PC-9 (cell line): ENCODE measurements at regions not wholly inside any gene's neighbourhood (a gene's known extent, or its start where the extent isn't known, plus 50 kb on each side); places are given as distances from the start of the nearest gene placed in this dataset.

Source experiments
- BruUV-seq: library from RNA; stranded (reverse); fragments of 400-500 nt; replicated peaks from 2 replicates; lab custom pipeline; 2021; lab: Mats Ljungman, UMichigan
- CTCF ChIA-PET: fragments of 300-600 bp; sonication (Branson Sonifier 250); formaldehyde crosslinking; loops from one replicate; lab custom pipeline; 2022; ENCODE audit warnings: antibody characterized with exemption; lab: Charles Lee
- POLR2A ChIA-PET: fragments of 300-600 bp; sonication (Branson Sonifier 250); formaldehyde crosslinking; loops from one replicate; lab custom pipeline; 2022; ENCODE audit warnings: antibody characterized with exemption; ENCODE audit not compliant: unreplicated experiment; lab: Charles Lee
- DNase-seq, 2 experiments: peaks; one replicate each; pipeline versions ENCODE4 v3.0.0 to v3.0.0-alpha.2; 2015 to 2022; ENCODE audit warnings: mixed read lengths in 1 of 2
- H2AFZ ChIP-seq: fragments of 200-600 bp; sonication (generic); 2 replicates; pipeline ENCODE4 v1.8.1; 2017; ENCODE audit warnings: antibody characterized with exemption
- H3F3A ChIP-seq: fragments of 200-600 bp; sonication (generic); 2 replicates; pipeline ENCODE4 v1.8.1; 2017; ENCODE audit warnings: antibody characterized with exemption, mild to moderate bottlenecking, low read depth; ENCODE audit not compliant: insufficient read depth
- H3K27ac ChIP-seq: fragments of 200-600 bp; sonication (generic); 2 replicates; pipeline ENCODE4 v1.6.1; 2016; ENCODE audit warnings: mixed run types
- H3K27me3 ChIP-seq: fragments of 200-600 bp; sonication (generic); 2 replicates; pipeline ENCODE4 v1.6.1; 2016; ENCODE audit warnings: low read depth, mixed run types; ENCODE audit not compliant: insufficient read depth
- H3K36me3 ChIP-seq: fragments of 200-600 bp; sonication (generic); 2 replicates; pipeline ENCODE4 v1.6.1; 2016; ENCODE audit warnings: low read depth, mixed run types
- H3K4me1 ChIP-seq: fragments of 200-600 bp; sonication (generic); replicated peaks from 2 replicates; pipeline ENCODE4 v1.6.1; 2016; ENCODE audit warnings: mixed run types; ENCODE audit not compliant: insufficient read depth
- H3K4me2 ChIP-seq: fragments of 200-600 bp; sonication (generic); 2 replicates; pipeline ENCODE4 v1.6.1; 2017; ENCODE audit warnings: mixed run types
- H3K4me3 ChIP-seq: fragments of 200-600 bp; sonication (generic); 2 replicates; pipeline ENCODE4 v1.6.1; 2016; ENCODE audit warnings: mixed run types
- H3K79me2 ChIP-seq: fragments of 200-600 bp; sonication (generic); 2 replicates; pipeline ENCODE4 v1.6.1; 2017; ENCODE audit warnings: low read depth, mixed run types
- H3K9me2 ChIP-seq: fragments of 200-600 bp; sonication (generic); 2 replicates; pipeline ENCODE4 v1.8.1; 2017; ENCODE audit warnings: mild to moderate bottlenecking; ENCODE audit not compliant: insufficient read depth
- H3K9me3 ChIP-seq: fragments of 200-600 bp; sonication (generic); 2 replicates; pipeline ENCODE4 v1.8.1; 2016; ENCODE audit warnings: low read depth; ENCODE audit not compliant: insufficient read depth
- H4K20me1 ChIP-seq: fragments of 200-600 bp; sonication (generic); 2 replicates; pipeline ENCODE4 v1.8.1; 2017; ENCODE audit not compliant: insufficient read depth
- CTCF ChIP-seq: fragments of 200-600 bp; sonication (generic); conservative IDR thresholded peaks from 2 replicates; pipeline ENCODE4 v1.6.1; 2017; ENCODE audit warnings: mixed run types, antibody characterized with exemption, mild to moderate bottlenecking, moderate library complexity
- EZH2 ChIP-seq: fragments of 200-600 bp; sonication (generic); IDR thresholded peaks from 2 replicates; pipeline ENCODE4 v1.8.0; 2017; ENCODE audit warnings: antibody characterized with exemption, low read depth
- intact Hi-C: fragments of 100-400 bp; cut with micrococcal nuclease; formaldehyde crosslinking; loops from one replicate; pipeline ENCODE4 v1.10.0; 2022; ENCODE audit not compliant: unreplicated experiment

DNA sequence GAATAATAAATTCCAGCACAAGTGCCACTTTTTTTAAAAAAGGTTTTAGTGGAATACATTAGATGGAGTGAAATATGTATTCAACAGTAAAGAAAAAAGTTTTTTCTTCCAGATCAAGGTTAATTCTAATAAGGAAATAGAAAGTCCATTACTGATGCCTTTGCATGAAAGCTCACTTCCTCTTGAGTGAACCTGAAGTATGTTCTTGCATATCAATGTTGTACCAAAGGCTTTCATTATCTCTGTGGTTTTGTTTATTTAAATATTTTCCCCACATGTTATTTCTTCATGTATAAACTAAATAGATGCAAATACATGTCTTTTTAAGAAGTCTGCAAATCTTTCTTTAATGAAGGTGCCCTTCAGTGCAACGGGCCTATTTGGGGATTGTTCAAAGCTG lies 307.9 kb downstream of the C4orf33 start:
- Histone ChIP-seq H4K20me1 (no peaks in the 10 kb centered on the region), H3K9me2 (no peaks in the 10 kb centered on the region), H3K4me1 (no peaks in the 10 kb centered on the region), H3K27ac (no peak overlapping the region), H2AFZ (no peak overlapping the region), H3F3A (no peaks in the 10 kb centered on the region), H3K9me3 (no peaks in the 10 kb centered on the region), H3K79me2 (no peaks in the 10 kb centered on the region), H3K4me3 (no peak overlapping the region), H3K4me2 (no peak overlapping the region), H3K36me3 (no peaks in the 10 kb centered on the region), H3K27me3 (no peaks in the 10 kb centered on the region)
- intact Hi-C loops: no loop called here
- no TSS peak for BruUV-seq
- TF ChIP-seq CTCF: no peak
- no peak for TF ChIP-seq EZH2
- ChIA-PET CTCF (no interaction called here), POLR2A (no interaction called here)
- no peak for DNase-seq

GRCh38 chr4:129410115-129410514 lies 314.2 kb downstream of the C4orf33 start:
- Histone ChIP-seq H3K36me3 (no peaks in the 10 kb centered on the region), H3K4me2 (no peak overlapping the region), H3K4me1 (no peaks in the 10 kb centered on the region), H3K4me3 (no peak overlapping the region), H3F3A (no peaks in the 10 kb centered on the region), H3K27me3 (no peaks in the 10 kb centered on the region), H2AFZ (no peak overlapping the region), H3K27ac (no peak overlapping the region), H3K9me2 (no peaks in the 10 kb centered on the region), H3K79me2 (no peaks in the 10 kb centered on the region), H4K20me1 (no peaks in the 10 kb centered on the region), H3K9me3 (no peaks in the 10 kb centered on the region)
- no TSS peak for BruUV-seq
- POLR2A ChIA-PET: no interaction called here
- CTCF ChIA-PET: no interaction called here
- intact Hi-C loops: no loop called here
- TF ChIP-seq CTCF: no peak
- TF ChIP-seq EZH2: no peak
- DNase-seq: no peak

DNA sequence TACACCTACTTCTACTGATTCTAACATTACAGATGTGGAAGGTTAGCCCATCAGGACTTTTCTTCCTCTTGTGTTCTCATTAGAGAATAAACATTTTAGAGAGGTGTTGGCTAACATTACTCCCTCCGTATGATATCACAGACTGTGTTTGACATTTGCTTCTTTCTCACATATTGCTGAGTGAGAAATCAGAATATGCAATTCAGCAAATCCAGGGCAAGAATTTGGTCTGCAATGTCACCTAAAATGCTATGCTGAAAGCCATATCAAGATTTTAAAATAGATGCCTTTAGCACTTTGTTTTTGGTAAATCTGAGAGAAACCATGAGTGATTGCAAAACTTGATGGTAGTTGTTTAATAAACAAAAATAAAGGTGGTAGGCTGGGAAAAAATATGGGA lies 319.1 kb downstream of the C4orf33 start:
- H3K27ac ChIP-seq: no peak overlapping the region
- TF ChIP-seq CTCF (no peak), EZH2 (no peak)

More for the DNA sequence above, 319.1 kb downstream of the C4orf33 start:
- intact Hi-C loops: no loop called here
- no peaks in the 10 kb centered on the region for H3K4me1 ChIP-seq
- no peaks in the 10 kb centered on the region for H3K27me3 ChIP-seq
- H3K79me2 ChIP-seq: no peaks in the 10 kb centered on the region
- ChIA-PET POLR2A (no interaction called here), CTCF (no interaction called here)
- BruUV-seq: no TSS peak
- H4K20me1 ChIP-seq: no peaks in the 10 kb centered on the region
- no peak overlapping the region for H2AFZ ChIP-seq
- no peak overlapping the region for H3K4me2 ChIP-seq
- DNase-seq: no peak
- H3K9me2 ChIP-seq: no peaks in the 10 kb centered on the region
- H3K9me3 ChIP-seq: no peaks in the 10 kb centered on the region
- H3K4me3 ChIP-seq: no peak overlapping the region
- no peaks in the 10 kb centered on the region for H3F3A ChIP-seq
- H3K36me3 ChIP-seq: no peaks in the 10 kb centered on the region
